ENCODE measurements at regions not wholly inside any gene's neighbourhood (a gene's known extent, or its start where the extent isn't known, plus 50 kb on each side); places are given as distances from the start of the nearest gene placed in this dataset.
"Not testable (repeated sequence)": the region's sequence is repeated elsewhere in the genome, so short reads cannot be mapped to it uniquely, and the experiment has no call there.

GRCh38 chr13:104949840-104950740 lies 1585.4 kb downstream of the EFNB2 start:
- intact Hi-C loops (cut with micrococcal nuclease) = no loop called here

- intact Hi-C loops (cut with micrococcal nuclease) = no loop called here
Measured at GRCh38 chr13:104944176-104944575, 1591.3 kb downstream of the EFNB2 start.

GRCh38 chr13:104943331-104943730 lies 1592.1 kb downstream of the EFNB2 start:
- intact Hi-C loops (cut with micrococcal nuclease) = no loop called here

- intact Hi-C loops (cut with micrococcal nuclease) = no loop called here
Measured at GRCh38 chr13:104937881-104938280, 1597.6 kb downstream of the EFNB2 start.

GRCh38 chr13:104936304-104936703 lies 1599.2 kb downstream of the EFNB2 start:
- intact Hi-C loops (cut with micrococcal nuclease) = no loop called here

- intact Hi-C loops (cut with micrococcal nuclease) = not testable (repeated sequence)
Measured at GRCh38 chr13:104920513-104920912, 1614.9 kb downstream of the EFNB2 start.

GRCh38 chr13:104920091-104920490 lies 1615.4 kb downstream of the EFNB2 start:
- intact Hi-C loops (cut with micrococcal nuclease) = no loop called here

GRCh38 chr13:104900191-104900817 lies 1635.2 kb downstream of the EFNB2 start:
- intact Hi-C loops (cut with micrococcal nuclease) = no loop called here

- intact Hi-C loops (cut with micrococcal nuclease) = no loop called here
Measured at GRCh38 chr13:104898484-104898883, 1637.0 kb downstream of the EFNB2 start.

GRCh38 chr13:104895521-104895920 lies 1639.9 kb downstream of the EFNB2 start:
- intact Hi-C loops (cut with micrococcal nuclease) = no loop called here

- intact Hi-C loops (cut with micrococcal nuclease) = no loop called here
Measured at GRCh38 chr13:104875038-104875754, 1660.3 kb downstream of the EFNB2 start.

- intact Hi-C loops (cut with micrococcal nuclease) = no loop called here
Measured at GRCh38 chr13:104872153-104872552, 1663.3 kb downstream of the EFNB2 start.

- intact Hi-C loops (cut with micrococcal nuclease) = no loop called here
Measured at GRCh38 chr13:104871456-104871855, 1664.0 kb downstream of the EFNB2 start.

- intact Hi-C loops (cut with micrococcal nuclease) = no loop called here
Measured at GRCh38 chr13:104869501-104869900, 1666.0 kb downstream of the EFNB2 start.

- intact Hi-C loops (cut with micrococcal nuclease) = no loop called here
Measured at GRCh38 chr13:104868806-104869205, 1666.7 kb downstream of the EFNB2 start.

GRCh38 chr13:104855581-104855980 lies 1679.9 kb downstream of the EFNB2 start:
- intact Hi-C loops (cut with micrococcal nuclease) = no loop called here

- intact Hi-C loops (cut with micrococcal nuclease) = no loop called here
Measured at GRCh38 chr13:104854698-104855097, 1680.8 kb downstream of the EFNB2 start.

GRCh38 chr13:104854007-104854406 lies 1681.5 kb downstream of the EFNB2 start:
- intact Hi-C loops (cut with micrococcal nuclease) = no loop called here

- intact Hi-C loops (cut with micrococcal nuclease) = no loop called here
Measured at GRCh38 chr13:104847922-104848321, 1687.5 kb downstream of the EFNB2 start.

- intact Hi-C loops (cut with micrococcal nuclease) = no loop called here
Measured at GRCh38 chr13:104843401-104843800, 1692.1 kb downstream of the EFNB2 start.

GRCh38 chr13:104841110-104841509 lies 1694.4 kb downstream of the EFNB2 start:
- intact Hi-C loops (cut with micrococcal nuclease) = no loop called here

GRCh38 chr13:104837756-104838155 lies 1697.7 kb downstream of the EFNB2 start:
- intact Hi-C loops (cut with micrococcal nuclease) = no loop called here

All from T-helper 1 cell treated with Interleukin-12 subunit alpha and Interleukin-12 subunit beta and Interleukin-4 antibody, amounts not matched to agents 30 ng/mL and 1 ng/mL, for 36 hours (primary cell).